ENCODE measurements at regions not wholly inside any gene's neighbourhood (a gene's known extent, or its start where the extent isn't known, plus 50 kb on each side); places are given as distances from the start of the nearest gene placed in this dataset.
"Not testable (repeated sequence)": the region's sequence is repeated elsewhere in the genome, so short reads cannot be mapped to it uniquely, and the experiment has no call there.

GRCh38 chr7:125828153-125828700 lies 898.6 kb upstream of the POT1 start:
- DNase-seq = no peak

- no peak for DNase-seq
These were observed 893.9 kb upstream of the POT1 start for GRCh38 chr7:125823538-125823937.

- no peak for DNase-seq
These were observed 890.9 kb upstream of the POT1 start for GRCh38 chr7:125820495-125820894.

GRCh38 chr7:125814100-125814499 lies 884.5 kb upstream of the POT1 start:
- no peak for DNase-seq

GRCh38 chr7:125806491-125806890 lies 876.9 kb upstream of the POT1 start:
- not testable (repeated sequence) for DNase-seq

DNA sequence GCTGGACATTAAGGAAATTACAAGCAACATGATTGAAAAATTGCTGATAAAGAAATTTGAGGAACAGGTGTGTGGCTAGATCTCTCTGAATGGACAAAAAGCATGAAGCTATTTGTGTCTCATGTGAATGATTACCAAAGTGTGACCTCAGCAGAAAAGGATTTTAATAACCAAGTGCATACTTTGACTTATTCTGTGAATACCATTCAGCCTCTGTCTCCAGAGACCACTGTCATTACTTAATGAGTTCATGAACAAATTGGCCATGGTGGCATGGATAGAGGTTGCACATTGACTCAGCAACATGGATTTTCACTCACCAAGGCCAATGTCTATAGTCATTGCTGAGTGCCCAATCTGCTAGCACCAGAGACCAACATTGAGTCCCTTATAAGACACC lies 874.6 kb upstream of the POT1 start:
- DNase-seq = no peak

- no peak for DNase-seq
These were observed 850.5 kb upstream of the POT1 start for GRCh38 chr7:125780153-125780552.

- DNase-seq = no peak
These were observed 845.7 kb upstream of the POT1 start for GRCh38 chr7:125775317-125775716.

- DNase-seq = no peak
These were observed 843.6 kb upstream of the POT1 start for GRCh38 chr7:125773113-125773785.

GRCh38 chr7:125747966-125748365 lies 818.3 kb upstream of the POT1 start:
- DNase-seq = no peak

DNA sequence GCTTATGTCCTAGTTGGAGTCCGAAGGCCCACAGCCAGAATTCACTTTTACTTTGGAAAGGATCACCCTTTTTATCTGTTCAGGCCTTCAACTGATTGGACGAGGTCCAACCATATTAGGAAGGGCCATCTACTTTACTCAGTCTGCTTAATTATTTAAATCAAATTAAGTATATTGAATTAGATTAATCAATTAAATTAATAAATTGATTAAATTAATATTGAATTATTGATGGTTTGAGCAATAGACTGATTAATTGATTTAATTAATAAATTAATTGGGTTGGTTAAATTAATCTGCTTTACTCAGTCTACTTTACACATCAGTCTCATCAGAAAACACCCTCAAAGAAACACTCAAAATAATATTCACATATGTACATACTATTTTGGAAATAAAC lies 816.9 kb upstream of the POT1 start:
- DNase-seq = no peak

GRCh38 chr7:125727215-125727614 lies 797.6 kb upstream of the POT1 start:
- DNase-seq = no peak

DNA sequence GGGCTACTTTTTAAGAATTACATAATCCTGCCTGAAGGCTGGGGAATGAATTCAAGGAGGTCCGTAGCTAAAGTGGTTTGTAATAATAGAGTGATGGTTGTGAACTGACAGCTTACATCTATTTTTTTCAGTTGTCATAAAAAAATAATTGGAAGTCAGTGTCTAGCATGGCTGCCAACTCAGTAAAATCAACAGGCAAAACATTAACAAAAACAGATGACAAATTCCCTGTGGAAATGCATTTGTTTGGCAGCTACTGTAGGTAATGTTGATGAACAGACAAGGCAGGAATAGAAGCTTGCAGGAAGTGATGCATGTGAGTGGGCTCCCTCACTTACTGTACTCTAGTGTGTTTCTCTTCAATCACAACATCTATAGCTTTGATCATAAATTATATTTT lies 766.0 kb upstream of the POT1 start:
- no peak for DNase-seq

GRCh38 chr7:125683156-125683555 lies 753.5 kb upstream of the POT1 start:
- no peak for DNase-seq

DNA sequence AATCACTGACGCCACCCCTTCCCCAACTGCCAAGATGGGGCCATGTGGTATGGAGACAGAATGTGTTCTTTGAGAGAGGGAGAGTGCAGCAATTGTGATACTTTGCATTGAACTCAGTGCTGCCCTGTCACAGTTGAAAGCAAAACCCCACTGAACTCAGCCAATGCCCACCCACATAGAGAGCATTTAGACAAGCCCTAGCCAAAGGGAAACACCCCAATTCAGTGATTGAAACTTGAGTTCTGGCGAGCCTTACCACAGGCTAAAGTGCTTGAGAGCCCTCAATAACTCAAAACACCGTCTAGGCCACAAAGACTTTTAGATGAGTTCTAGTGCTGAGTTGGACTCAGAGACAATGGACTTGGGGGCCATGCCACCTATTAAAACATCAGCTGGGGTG lies 751.9 kb upstream of the POT1 start:
- DNase-seq = no peak

GRCh38 chr7:125678771-125679170 lies 749.1 kb upstream of the POT1 start:
- DNase-seq = no peak

- no peak for DNase-seq
These were observed 746.0 kb upstream of the POT1 start for GRCh38 chr7:125675640-125676039.

DNA sequence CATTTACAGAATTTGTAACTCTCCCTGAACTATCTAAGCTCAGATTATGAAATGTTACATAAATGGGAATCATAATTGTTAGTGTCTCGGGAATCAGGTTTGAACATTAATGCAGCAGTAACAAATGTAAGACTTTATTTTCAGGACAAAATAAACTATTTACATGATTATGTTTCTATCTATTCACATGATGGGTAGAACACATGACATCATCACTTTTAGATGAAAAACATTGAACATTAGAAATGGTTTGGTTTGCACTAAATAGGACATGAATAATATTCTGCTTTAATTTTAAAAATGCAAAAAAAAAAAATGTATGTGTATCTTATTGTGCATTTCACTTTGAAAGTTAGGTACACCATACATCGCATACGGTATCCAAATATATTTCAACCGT lies 745.5 kb upstream of the POT1 start:
- no peak for DNase-seq

GRCh38 chr7:125670926-125671572 lies 741.4 kb upstream of the POT1 start:
- DNase-seq = no peak

GRCh38 chr7:125668321-125668993 lies 738.8 kb upstream of the POT1 start:
- DNase-seq = no peak

DNA sequence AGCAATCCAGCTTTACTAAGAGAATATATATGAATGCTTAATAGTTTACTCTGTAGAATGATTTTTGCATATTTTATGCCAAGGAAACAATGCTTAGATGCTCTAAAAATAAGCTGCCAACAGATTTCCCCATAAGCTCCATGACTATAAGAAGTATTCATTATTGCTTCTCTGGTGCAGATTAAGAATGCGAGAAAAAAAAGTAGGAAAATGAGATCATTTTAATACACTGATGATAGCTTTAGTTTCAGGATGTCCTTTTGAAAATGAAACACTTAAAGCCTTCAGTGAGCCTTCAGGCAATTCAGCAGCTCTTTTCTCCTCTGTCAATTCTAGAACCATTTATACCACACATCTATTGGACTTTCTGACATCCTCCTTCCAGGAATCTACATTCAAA lies 735.0 kb upstream of the POT1 start:
- DNase-seq = no peak

DNA sequence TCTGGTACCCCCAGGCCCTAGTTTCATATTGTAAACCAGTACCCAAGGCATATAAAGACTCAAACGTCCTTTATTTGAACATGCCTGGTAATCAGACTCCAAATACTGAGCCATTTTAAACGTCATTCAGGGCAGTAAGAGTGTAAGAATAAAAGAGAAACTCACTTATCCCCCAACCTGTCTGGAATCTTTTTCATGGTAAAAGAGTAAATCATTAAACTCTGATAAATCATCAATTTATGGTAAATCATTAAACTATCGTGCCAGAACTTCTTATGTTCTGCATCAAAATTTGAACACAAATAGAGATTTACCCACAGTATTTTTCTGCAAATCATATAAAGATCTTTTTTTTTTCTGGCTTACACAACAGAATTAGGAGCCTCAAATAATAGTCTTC lies 734.3 kb upstream of the POT1 start:
- no peak for DNase-seq

DNA sequence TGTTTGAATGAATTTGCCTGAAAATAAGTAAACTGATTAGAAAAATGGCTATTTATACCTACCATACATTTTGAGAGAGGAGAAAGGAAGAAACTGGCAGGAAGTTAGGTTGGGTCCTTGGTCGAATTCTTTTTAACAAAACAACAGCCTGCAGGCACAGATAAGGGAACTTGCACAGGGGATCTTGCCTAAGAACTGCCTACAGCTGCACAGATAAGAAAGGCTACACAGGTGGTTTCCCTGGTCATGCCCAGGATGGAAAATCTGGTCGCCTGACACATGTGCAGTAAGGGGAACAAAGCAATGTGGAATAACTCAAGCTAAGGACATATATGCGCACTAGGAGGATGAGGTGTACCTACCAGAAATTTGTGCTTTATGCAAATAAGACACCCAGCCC lies 732.1 kb upstream of the POT1 start:
- DNase-seq = no peak

DNA sequence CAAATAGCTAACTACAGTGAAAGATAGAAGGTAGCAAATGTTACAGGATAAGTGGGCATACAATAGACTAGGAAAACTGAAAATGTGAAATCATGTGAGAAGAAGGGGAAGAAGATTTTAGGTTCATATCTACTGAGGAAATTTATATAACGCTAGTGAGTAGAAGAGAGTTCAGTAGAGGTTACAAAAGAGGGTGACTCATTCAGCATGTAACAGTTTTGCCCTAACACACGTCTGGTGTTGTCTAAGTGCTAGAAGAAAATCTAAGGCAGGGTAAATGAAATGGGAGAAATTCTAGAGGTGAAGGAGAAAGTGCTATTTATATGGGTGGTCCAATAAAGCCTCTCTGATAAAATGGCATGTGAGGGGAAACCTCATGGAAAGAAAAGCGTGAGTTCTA lies 731.4 kb upstream of the POT1 start:
- DNase-seq = no peak
